ENCODE measurements at regions not wholly inside any gene's neighbourhood (a gene's known extent, or its start where the extent isn't known, plus 50 kb on each side); places are given as distances from the start of the nearest gene placed in this dataset.

GRCh38 chr2:172253190-172254052 is 150.7 kb upstream of the DLX2 start:
- TF ChIP-seq, protein P1, sequence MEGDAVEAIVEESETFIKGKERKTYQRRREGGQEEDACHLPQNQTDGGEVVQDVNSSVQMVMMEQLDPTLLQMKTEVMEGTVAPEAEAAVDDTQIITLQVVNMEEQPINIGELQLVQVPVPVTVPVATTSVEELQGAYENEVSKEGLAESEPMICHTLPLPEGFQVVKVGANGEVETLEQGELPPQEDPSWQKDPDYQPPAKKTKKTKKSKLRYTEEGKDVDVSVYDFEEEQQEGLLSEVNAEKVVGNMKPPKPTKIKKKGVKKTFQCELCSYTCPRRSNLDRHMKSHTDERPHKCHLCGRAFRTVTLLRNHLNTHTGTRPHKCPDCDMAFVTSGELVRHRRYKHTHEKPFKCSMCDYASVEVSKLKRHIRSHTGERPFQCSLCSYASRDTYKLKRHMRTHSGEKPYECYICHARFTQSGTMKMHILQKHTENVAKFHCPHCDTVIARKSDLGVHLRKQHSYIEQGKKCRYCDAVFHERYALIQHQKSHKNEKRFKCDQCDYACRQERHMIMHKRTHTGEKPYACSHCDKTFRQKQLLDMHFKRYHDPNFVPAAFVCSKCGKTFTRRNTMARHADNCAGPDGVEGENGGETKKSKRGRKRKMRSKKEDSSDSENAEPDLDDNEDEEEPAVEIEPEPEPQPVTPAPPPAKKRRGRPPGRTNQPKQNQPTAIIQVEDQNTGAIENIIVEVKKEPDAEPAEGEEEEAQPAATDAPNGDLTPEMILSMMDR (IDR thresholded peaks at IDR 0.05): no peak
- H3K27ac ChIP-seq: peak overlapping the region; percentile 64
- no peak for DNase-seq

DNA sequence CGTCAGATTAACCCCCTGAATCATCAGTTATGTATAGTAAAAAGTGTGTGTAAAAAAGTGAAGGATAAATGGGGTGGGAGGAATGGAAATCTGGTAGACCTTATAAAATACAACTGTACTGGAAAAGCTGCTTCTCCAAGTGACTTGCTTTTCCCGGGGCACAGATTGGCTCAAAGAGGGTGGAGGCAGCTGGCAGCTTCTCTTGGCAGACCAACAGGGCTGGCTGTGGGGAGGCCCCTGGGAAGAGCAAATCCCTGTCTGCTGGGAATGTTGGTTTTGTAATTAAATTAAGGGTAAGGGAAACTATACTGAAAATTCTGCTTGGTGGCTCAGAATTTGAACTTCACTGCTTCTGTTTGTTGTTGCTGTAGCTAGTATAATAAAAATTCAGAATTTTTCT is 154.2 kb upstream of the DLX2 start:
- ATAC-seq (no peak), DNase-seq (no peak)
- H3K27ac ChIP-seq: no peak overlapping the region
- H3K27me3 ChIP-seq (ENCODE audit: low read depth): no peaks in the 10 kb centered on the region
- H3K4me3 ChIP-seq: no peak overlapping the region
- TF ChIP-seq, protein P1 (IDR thresholded peaks at IDR 0.05): no peak
- intact Hi-C loops (cut with DNase I): no loop called here
- H3K4me1 ChIP-seq: peaks cover 5% of the 10 kb centered on the region
- H3K9me3 ChIP-seq: no peaks in the 10 kb centered on the region
- no peaks in the 10 kb centered on the region for H3K36me3 ChIP-seq

More at GRCh38 chr2:172253190-172254052, 150.7 kb upstream of the DLX2 start:
- Histone ChIP-seq H3K9me3 (no peaks in the 10 kb centered on the region), H3K4me3 (no peak overlapping the region), H3K4me1 (peaks cover 11% of the 10 kb centered on the region), H3K27me3 (ENCODE audit: low read depth) (no peaks in the 10 kb centered on the region), H3K36me3 (no peaks in the 10 kb centered on the region)
- intact Hi-C loops (cut with DNase I): no loop called here
- ATAC-seq: peak; percentile 77 to 87

- ATAC-seq (no peak), DNase-seq (no peak)
- H3K4me3 ChIP-seq: no peak overlapping the region
- no peaks in the 10 kb centered on the region for H3K9me3 ChIP-seq
- no peak overlapping the region for H3K27ac ChIP-seq
- intact Hi-C loops (cut with DNase I): no loop called here
- TF ChIP-seq, protein P1 (IDR thresholded peaks at IDR 0.05): no peak
- H3K36me3 ChIP-seq: no peaks in the 10 kb centered on the region
- no peaks in the 10 kb centered on the region for H3K4me1 ChIP-seq
- H3K27me3 ChIP-seq (ENCODE audit: low read depth): no peaks in the 10 kb centered on the region
Measured at GRCh38 chr2:172259827-172260226, 157.1 kb upstream of the DLX2 start.

DNA sequence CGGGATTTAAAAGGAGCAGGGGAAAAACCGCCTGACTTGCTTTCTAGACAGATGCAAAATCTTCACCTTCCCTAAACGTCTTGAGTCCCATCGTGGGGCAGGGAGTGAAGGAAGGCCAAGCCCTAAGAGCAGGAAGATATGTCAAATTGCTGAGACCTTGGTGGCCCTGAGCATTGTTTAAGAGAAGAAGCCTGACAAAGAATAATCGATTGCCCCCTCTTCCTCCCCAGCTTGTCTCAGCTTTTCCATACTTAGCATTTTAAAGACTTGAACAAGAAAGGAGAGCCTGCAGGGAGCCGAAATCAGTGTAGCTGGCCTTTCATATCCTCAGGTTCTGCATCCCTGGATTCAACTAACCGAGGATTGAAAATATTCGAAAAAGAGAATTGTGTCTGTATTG is 157.6 kb upstream of the DLX2 start:
- no peak for ATAC-seq

GRCh38 chr2:172261292-172261691 is 158.6 kb upstream of the DLX2 start:
- no peak overlapping the region for H3K4me3 ChIP-seq
- intact Hi-C loops (cut with DNase I): no loop called here
- H3K27ac ChIP-seq: no peak overlapping the region
- H3K27me3 ChIP-seq (ENCODE audit: low read depth): no peaks in the 10 kb centered on the region
- DNase-seq: no peak
- TF ChIP-seq, protein P1 (IDR thresholded peaks at IDR 0.05): no peak
- no peaks in the 10 kb centered on the region for H3K9me3 ChIP-seq
- H3K36me3 ChIP-seq: no peaks in the 10 kb centered on the region
- no peak for ATAC-seq
- H3K4me1 ChIP-seq: no peaks in the 10 kb centered on the region

More for the DNA sequence above, 157.6 kb upstream of the DLX2 start:
- Histone ChIP-seq H3K4me1 (no peaks in the 10 kb centered on the region), H3K27ac (no peak overlapping the region), H3K36me3 (no peaks in the 10 kb centered on the region), H3K27me3 (ENCODE audit: low read depth) (no peaks in the 10 kb centered on the region), H3K4me3 (no peak overlapping the region), H3K9me3 (no peaks in the 10 kb centered on the region)
- intact Hi-C loops (cut with DNase I): no loop called here
- no peak for DNase-seq
- TF ChIP-seq, protein P1 (IDR thresholded peaks at IDR 0.05): no peak
